Right atrium auricular region (tissue), 2 donors: ENCODE measurements at regions not wholly inside any gene's neighbourhood (a gene's known extent, or its start where the extent isn't known, plus 50 kb on each side); places are given as distances from the start of the nearest gene placed in this dataset.

Experiments
- DNase-seq: peaks from one replicate; pipeline ENCODE4 v3.0.0-alpha.2; 2019; ENCODE audit warnings: low spot score
- H3K27ac ChIP-seq, 2 donors: fragments of 200-600 bp; sonication (generic); 1 replicate in 1 of 2; 2 replicates in 1 of 2; pipeline ENCODE4 v1.5.1; 2016 to 2019
- H3K27me3 ChIP-seq, 2 donors: fragments of 200-600 bp; sonication (generic); one replicate each; pipeline versions ENCODE4 v1.5.1 to v1.6.0; 2017 to 2019
- H3K36me3 ChIP-seq: fragments of 200-600 bp; sonication (generic); one replicate; pipeline ENCODE4 v1.5.1; 2016
- H3K4me1 ChIP-seq, 2 donors: fragments of 200-600 bp; sonication (generic); one replicate each; pipeline versions ENCODE4 v1.5.1 to v1.6.0; 2017 to 2019
- H3K4me3 ChIP-seq, 2 donors: fragments of 200-600 bp; sonication (generic); 1 replicate in 1 of 2; 2 replicates in 1 of 2; pipeline ENCODE4 v1.5.1; 2017 to 2019; ENCODE audit warnings: mild to moderate bottlenecking in 1 of 2, moderate library complexity in 1 of 2
- H3K9me3 ChIP-seq, 2 donors: fragments of 200-600 bp; sonication (generic); one replicate each; pipeline ENCODE4 v1.5.1; 2019
- CTCF ChIP-seq, 2 donors: fragments of 200-600 bp; sonication (generic); IDR thresholded peaks; one replicate each; pipeline ENCODE4 v1.5.1; 2019; ENCODE audit warnings: antibody characterized with exemption in 2 of 2

- no peak for TF ChIP-seq CTCF (IDR thresholded peaks at IDR 0.05)
Observed at GRCh38 chr2:118457951-118458350, 369.7 kb downstream of the INSIG2 start.

GRCh38 chr2:118449401-118449800, 361.1 kb downstream of the INSIG2 start:
- DNase-seq = no peak
- no peak for TF ChIP-seq CTCF (IDR thresholded peaks at IDR 0.05)
- Histone ChIP-seq H3K27ac (no peak overlapping the region), H3K27me3 (no peaks in the 10 kb centered on the region), H3K36me3 (no peaks in the 10 kb centered on the region), H3K9me3 (no peaks in the 10 kb centered on the region), H3K4me3 (no peak overlapping the region), H3K4me1 (no peaks in the 10 kb centered on the region)

More at GRCh38 chr2:118457951-118458350, 369.7 kb downstream of the INSIG2 start:
- no peak for DNase-seq
- Histone ChIP-seq H3K4me3 (no peak overlapping the region), H3K27ac (no peak overlapping the region), H3K4me1 (no peaks in the 10 kb centered on the region), H3K36me3 (no peaks in the 10 kb centered on the region), H3K9me3 (no peaks in the 10 kb centered on the region), H3K27me3 (no peaks in the 10 kb centered on the region)

GRCh38 chr2:118443596-118443995, 355.3 kb downstream of the INSIG2 start:
- no peak for DNase-seq
- Histone ChIP-seq H3K4me1 (no peaks in the 10 kb centered on the region), H3K4me3 (no peak overlapping the region), H3K27ac (no peak overlapping the region), H3K27me3 (no peaks in the 10 kb centered on the region), H3K36me3 (no peaks in the 10 kb centered on the region), H3K9me3 (no peaks in the 10 kb centered on the region)
- no peak for TF ChIP-seq CTCF (IDR thresholded peaks at IDR 0.05)

- Histone ChIP-seq H3K36me3 (no peaks in the 10 kb centered on the region), H3K4me1 (no peaks in the 10 kb centered on the region), H3K4me3 (no peak overlapping the region), H3K9me3 (no peaks in the 10 kb centered on the region), H3K27me3 (no peaks in the 10 kb centered on the region), H3K27ac (no peak overlapping the region)
- no peak for TF ChIP-seq CTCF (IDR thresholded peaks at IDR 0.05)
- DNase-seq = no peak
Observed at GRCh38 chr2:118442996-118443553, 354.8 kb downstream of the INSIG2 start.

GRCh38 chr2:118442046-118442445, 353.8 kb downstream of the INSIG2 start:
- no peaks in the 10 kb centered on the region for H3K27me3 ChIP-seq
- no peak overlapping the region for H3K4me3 ChIP-seq
- H3K4me1 ChIP-seq = no peaks in the 10 kb centered on the region
- no peaks in the 10 kb centered on the region for H3K9me3 ChIP-seq
- no peaks in the 10 kb centered on the region for H3K36me3 ChIP-seq
- H3K27ac ChIP-seq = no peak overlapping the region
- no peak for TF ChIP-seq CTCF (IDR thresholded peaks at IDR 0.05)
- no peak for DNase-seq

- Histone ChIP-seq H3K4me1 (no peaks in the 10 kb centered on the region), H3K27me3 (no peaks in the 10 kb centered on the region), H3K4me3 (no peak overlapping the region), H3K9me3 (no peaks in the 10 kb centered on the region), H3K36me3 (no peaks in the 10 kb centered on the region), H3K27ac (no peak overlapping the region)
- DNase-seq = no peak
- no peak for TF ChIP-seq CTCF (IDR thresholded peaks at IDR 0.05)
Observed at GRCh38 chr2:118440404-118441098, 352.3 kb downstream of the INSIG2 start.
